GM19043 (cell line): ENCODE measurements at regions not wholly inside any gene's neighbourhood (a gene's known extent, or its start where the extent isn't known, plus 50 kb on each side); places are given as distances from the start of the nearest gene placed in this dataset.
"Not testable (repeated sequence)": the region's sequence is repeated elsewhere in the genome, so short reads cannot be mapped to it uniquely, and the experiment has no call there.

Experiments
- ATAC-seq: cut with Tn5 transposase; IDR thresholded peaks from one replicate; pipeline ENCODE4 v1.9.1; 2021; ENCODE audit warnings: low read depth; ENCODE audit not compliant: unreplicated experiment

DNA sequence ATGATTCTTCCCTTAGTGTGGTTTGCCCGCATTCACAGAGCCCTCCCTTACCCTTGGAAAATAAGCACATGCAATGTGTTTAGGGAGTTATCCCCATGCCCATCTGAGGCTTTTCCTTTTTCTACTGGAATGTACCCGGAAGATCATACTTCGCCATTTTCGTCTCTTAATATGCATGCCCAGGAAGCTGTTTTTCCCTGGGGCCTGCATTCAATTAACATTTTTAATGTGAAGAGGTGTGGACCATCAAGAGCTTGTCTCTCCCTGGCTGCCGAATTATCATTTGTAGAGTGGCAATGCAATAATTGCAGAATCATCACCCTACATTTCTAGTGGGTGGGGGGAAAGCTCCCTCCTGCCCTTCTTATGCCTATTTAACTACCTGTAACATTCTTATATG lies 976.3 kb downstream of the DIPK2A start:
- no peak for ATAC-seq

DNA sequence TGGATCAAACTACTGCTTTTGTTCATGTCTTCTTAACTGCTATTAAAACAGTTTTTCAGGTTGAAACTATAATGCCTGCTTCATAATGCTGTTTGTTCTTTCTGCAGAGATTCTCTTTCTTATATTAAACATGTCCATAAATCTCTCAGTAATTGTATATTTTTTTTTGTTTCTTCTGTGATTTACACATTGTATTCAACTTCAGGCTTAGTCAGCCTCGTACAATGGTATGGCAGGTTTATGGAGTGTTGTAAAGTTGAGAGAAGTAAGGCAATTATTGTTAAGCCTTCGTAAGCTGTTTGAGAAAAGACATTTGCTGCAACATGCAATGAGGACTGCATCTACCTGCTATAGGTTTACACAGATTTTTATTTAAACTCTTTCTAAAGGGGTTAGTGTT lies 977.1 kb downstream of the DIPK2A start:
- no peak for ATAC-seq

DNA sequence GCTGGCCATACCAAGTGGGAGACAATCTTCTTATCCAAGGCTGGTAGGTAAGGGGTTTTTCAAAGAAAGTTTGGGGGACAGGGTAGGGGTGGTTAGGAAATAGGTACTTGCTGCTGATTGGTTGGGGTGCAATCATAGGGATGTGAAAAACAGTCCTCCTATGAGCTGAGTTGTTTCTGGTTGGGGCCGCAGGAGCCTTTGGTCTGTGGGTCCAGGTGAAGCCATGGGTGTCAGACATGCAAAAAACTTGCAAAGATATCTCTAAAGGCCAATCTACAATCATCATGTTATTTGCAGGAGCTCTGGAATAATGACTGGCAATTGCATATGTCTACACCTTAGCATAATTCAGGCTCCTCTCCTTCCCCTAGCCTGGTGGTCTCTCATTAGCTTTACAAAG lies 982.3 kb downstream of the DIPK2A start:
- no peak for ATAC-seq

DNA sequence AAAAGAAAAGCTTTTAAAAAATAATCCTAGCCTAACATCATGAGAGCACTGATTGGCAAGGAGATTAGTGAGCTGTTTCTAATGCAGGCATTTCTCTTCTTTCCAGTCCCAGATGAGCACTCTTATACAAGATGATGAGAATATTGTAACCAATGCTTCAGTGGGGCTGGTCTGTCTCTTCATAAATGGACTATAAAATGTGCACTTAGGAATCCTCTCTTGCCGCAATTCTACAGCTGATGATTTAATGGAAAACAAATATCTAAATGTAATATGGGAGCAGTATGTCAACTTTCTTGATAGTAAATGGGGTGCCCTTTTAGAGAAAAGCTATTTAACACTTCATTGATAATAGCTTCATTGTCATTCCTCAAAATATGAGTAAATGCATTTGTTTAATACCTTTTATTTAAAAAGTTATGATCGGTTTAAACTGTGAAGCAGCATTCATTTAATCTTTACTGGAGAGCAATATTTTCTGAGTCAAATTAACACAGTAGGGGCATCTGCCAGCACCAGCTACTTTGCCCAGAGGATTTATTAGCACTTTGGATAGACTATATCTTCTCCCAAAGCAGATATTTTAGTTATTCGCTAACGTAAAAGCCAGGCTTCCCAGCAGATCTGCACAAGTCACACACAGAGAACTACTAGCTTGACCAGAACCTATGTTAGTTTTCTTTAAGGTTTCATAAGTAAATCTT lies 985.9 kb downstream of the DIPK2A start:
- no peak for ATAC-seq

DNA sequence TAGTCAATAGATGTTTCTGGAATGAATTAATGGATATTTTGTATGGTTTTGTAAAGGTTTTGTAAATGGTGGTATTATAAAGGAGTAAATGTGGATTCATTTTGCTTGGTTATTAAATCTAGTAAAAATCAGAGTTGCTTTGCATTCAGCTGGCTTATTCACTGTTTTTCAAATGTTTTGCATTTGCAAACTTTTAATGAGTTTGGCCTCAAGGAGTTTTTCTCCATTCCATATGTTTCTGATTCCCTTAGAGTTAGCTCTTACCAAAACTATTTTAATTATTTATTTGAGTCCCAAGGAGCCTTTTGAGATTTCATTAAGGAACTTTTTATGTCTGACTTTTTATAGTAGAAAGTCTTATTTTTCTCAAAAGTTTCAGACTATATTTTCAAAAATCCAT lies 992.2 kb downstream of the DIPK2A start:
- ATAC-seq: no peak

DNA sequence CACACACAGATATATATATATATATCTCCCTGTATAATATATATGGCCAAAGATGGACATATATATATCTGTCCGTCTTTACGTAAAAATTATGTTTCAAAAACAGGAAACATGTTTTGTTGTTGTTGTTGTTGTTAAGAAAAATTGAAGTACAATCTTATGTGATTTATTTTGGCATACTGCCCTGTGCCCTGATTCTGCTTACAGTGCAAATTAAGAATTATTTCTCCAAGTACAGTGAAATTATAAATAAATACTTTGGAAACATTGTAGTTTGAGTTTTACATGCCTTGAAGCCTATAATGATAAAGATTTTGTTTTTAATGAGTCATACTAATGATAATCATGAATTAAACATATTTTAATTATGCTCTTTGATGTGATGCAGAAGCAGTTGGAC lies 994.9 kb downstream of the DIPK2A start:
- no peak for ATAC-seq

DNA sequence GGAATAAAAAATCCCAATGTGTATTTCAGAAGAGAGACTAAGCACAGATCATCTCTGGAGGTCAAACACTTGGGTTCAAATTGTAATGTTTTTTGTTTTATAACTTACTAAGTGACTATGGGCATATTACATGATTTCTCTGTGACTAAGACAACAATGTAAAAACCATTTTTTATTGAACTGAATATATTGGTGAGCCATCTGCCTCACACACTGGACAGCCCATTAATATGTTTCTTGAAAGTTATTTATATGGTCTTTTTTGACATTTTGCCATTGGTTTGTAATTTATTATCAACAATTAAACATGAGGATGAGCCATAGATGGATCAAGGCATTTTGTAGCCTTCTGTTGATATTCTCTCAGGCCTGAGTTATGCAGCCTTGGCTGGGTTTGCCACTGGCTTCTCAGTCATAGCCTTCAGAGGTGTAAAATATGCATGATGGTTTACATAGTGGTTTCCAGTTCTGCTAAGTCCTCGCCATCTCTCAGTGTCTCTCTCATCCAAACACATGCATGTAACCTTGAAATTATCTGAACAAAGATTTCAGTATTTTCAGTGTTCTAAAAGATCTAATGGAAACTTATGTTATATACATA lies 997.2 kb downstream of the DIPK2A start:
- no peak for ATAC-seq

DNA sequence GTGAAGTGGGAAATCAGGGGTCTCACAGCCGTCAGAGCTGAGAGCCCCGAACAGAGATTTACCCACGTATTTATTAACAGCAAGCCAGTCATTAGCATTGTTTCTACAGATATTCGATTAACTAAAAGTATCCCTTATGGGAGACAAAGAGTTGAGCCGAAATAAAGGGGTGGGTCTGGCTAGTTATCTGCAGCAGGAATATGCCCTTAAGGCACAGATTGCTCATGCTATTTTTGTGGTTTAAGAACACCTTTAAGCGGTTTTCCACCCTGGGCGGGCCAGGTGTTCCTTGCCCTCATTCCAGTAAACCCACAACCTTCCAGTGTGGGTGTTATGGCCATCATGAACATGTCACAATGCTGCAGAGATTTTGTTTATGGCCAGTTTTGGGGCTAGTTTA lies 1012.9 kb downstream of the DIPK2A start:
- ATAC-seq: not testable (repeated sequence)

DNA sequence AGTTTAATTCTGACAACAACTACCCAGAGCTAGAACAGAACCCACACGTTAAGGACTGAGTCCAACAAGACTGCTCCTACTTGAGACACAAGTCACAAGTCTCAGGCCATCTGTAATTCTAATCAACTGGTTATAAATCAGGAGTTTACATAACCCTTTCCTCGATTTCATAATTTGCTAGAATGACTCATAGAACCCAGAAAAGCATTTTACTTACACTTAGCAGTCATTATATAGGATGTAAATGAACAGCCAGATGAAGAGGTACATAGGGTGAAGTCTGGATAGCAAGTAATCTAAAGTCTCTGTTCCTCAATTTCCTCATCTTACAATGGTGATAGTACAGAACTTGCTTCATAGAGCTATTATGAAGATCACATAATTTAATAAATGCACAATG lies 1018.2 kb downstream of the DIPK2A start:
- no peak for ATAC-seq

DNA sequence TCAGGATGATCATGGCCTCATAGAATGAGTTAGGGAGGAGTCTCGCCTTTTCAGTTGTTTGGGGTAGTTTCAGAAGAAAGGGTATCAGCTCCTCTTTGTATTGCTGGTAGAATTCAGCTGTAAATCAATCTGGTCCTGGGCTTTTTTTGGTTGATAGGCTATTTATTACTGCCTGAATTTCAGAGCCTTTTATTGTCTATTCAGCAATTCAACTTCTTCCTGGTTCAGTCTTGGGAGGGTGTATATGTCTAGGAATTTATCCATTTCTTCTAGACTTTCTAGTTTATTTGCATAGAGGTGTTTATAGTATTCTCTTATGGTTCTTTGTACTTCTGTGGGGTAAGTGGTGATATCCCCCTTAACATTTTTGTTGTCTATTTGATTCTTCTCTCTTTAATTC lies 1024.2 kb downstream of the DIPK2A start:
- no peak for ATAC-seq

DNA sequence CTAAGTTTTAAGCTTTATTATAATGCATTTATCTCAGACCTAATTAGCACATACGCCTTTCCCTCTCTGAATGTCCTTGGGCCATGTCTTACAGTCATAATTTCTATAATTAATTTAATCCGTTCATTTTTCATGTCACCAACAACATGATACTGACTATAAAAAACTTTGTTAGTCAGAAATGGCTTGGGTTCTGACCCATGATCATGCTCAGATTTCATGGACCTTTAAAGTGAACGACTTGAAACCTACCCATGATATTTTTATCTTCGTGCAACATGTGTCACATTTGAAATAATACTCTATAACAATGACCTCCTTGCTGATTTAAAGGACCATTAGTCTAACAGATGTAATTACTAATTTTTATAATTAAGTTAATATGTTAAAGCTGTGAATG lies 1033.8 kb downstream of the DIPK2A start:
- ATAC-seq: no peak

DNA sequence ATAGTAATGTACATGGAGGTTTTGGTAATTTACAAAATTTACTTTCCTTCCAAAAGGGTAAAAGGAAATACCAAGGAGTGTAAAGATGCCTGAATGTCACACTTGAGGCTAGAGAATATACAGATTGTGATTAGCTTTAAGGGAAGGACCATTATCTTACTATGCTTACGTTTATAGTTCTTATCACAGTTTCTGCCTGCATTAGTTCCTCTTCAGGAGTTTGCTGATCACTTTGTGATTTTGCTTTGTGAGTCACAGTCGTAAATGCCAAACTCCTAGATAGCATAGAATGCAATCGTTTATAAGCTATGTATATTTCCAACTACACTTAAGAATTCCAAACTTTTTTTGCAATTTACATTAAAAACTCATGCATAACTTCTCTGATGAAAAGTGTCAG lies 1034.6 kb downstream of the DIPK2A start:
- ATAC-seq: no peak

DNA sequence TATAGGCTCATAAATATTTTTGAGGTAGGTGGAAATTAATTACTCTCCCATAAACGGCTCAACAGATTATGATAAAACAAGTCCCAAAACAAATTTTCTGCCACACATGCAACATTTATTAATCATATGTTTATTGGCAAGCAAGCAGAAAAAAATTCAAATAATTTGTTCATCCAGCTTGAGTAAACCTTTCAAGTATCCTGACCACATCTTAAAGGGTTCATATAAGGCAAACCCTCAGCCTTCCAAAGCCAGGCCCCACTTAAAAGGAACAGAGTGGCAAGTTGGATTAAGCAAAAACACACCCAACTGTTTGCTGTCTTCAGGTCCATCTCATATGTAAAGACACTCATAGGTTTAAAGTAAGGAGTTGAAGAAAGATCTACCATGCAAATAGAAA lies 1042.3 kb downstream of the DIPK2A start:
- ATAC-seq: no peak

DNA sequence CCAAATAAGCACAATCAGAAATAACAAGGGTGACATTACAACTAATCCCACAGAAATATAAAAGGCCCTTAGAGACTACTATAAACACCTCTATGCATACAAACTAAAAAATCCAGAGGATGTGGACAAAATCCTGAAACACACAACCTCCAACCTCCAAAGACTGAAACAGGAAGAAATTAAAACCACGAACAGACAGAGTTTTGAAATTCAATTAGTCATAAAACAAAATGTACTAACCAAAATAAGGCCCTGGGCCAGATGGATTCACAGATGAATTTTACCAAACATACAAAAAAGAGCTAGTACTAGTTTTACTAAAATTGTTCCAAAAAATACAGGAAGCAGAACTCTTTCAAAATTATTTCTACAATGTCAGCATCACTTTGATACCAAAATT lies 1043.6 kb downstream of the DIPK2A start:
- no peak for ATAC-seq

DNA sequence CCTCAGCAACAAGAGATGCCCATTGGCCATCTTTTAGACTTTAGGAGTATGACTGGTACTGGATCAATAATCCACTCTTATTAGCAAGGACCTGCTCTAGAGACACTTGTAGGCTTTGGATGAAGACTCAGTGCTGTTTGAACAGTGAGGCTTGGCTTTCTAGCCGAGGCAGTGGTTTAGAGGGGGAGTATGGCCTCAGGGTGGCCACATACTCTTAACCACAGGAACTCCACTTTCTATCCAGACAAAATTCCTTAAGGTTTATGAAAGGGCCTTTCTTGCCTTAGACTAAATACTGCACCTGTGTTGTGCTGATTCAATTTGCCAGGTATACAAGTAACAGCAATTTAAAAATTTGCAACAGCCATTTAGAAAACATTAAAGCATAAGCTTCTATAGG lies 1046.3 kb downstream of the DIPK2A start:
- no peak for ATAC-seq

DNA sequence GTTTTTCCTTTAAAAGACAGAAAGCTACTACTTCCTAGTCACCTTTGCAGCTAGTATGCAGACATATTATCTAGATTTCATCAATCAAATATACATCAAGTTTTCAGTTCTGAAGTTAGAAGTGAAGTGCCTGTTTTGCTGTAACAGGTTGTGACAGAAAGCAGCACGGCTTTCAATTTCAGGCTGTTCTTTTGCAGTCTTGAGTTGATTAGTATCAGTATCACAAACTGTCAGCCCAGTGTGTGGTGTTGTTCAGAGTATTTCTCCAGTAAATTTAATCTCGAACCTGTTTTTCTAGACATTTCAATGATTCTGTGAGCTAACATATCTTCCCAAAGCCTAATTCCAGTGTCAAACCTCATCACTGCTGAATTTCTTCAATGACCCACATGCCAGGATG lies 1050.8 kb downstream of the DIPK2A start:
- no peak for ATAC-seq

DNA sequence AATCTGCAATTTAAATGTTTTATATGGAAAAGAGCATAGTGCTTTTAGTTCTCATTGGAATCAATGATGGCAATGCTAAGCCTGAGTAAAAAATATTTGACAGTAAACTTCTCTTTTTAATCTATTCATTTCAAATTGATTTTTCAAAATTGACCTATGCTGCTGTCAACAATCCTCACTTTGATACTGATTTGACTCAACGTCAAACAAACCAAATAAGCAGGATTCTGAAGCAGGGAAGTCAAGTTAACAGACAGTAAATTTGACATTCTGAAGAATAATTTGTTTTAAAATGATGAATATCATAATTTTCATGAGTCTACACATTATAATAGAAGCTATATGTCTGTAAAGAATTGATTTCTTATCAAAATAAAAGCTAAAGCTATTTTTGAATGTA lies 1053.1 kb downstream of the DIPK2A start:
- no peak for ATAC-seq

DNA sequence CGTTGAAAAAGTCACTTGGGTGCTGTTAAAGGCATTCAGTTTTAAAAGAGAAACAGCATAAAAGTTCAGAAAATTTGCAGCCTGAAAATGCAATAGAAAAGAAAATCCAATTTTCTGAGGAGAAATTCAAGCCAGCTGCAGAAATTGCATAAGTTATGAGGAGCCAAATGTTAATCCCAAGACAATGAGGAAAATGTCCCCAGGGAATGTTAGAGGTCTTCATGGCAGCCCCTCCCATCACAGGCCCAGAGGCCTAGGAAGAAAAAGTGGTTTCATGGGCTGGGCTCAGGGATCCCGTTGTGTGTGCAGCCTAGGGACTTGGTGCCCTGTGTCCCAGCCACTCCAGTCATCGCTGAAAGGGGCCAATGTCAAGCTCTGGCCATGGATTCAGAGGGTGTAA lies 1055.6 kb downstream of the DIPK2A start:
- not testable (repeated sequence) for ATAC-seq

DNA sequence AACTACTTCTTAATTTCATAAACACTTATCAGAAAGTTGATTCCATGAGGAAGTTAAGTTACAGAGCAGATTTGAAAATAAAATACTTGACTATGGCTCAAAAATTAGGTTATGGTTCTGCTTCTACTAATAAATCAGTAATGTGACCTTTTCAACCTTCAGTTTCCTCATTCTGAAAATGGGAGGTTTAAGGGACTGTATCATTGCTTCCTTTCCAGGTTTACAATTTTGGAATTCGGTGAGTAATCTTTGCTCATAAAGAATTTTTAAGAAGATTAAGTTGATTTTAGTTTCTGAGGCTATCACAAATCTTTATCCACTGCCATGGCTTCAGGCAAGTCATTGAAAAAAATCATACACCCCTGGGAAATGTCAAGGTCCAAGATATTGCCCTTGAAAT lies 1061.2 kb downstream of the DIPK2A start:
- ATAC-seq: no peak

DNA sequence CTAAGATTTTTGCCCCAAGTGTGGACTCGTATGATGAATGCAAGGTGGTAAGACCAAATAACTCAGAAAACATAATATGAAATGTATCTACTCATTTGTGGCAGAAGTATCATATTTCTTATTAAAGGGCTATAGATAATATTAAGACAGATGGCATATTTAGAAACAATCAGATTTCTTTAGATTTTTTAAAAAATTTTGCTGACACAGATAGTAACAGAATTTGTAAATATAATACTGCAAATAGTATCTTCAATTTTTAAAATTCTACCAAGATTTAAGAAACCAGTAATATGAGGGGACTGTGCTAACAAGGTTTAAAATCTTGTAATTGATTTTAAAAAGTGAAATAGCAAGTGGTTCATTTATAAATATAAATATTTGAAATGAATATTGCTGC lies 1064.1 kb downstream of the DIPK2A start:
- ATAC-seq: no peak

DNA sequence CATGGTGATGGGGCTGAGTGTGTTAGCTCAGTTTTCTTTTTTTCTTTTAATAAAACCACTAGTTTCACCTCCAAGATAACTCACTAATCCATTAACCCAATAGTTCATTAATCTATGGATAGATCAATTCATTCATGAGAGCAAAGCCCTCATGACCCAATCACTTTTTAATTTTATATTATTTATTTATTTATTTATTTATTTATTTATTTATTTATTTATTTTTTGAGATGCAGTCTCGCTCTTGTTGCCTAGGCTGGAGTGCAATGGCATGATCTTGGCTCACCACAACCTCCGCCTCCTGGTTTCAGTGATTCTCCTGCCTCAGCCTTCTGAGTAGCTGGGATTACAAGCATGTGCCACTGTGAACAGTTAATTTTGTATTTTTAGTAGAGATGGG lies 1082.4 kb downstream of the DIPK2A start:
- ATAC-seq: not testable (repeated sequence)

DNA sequence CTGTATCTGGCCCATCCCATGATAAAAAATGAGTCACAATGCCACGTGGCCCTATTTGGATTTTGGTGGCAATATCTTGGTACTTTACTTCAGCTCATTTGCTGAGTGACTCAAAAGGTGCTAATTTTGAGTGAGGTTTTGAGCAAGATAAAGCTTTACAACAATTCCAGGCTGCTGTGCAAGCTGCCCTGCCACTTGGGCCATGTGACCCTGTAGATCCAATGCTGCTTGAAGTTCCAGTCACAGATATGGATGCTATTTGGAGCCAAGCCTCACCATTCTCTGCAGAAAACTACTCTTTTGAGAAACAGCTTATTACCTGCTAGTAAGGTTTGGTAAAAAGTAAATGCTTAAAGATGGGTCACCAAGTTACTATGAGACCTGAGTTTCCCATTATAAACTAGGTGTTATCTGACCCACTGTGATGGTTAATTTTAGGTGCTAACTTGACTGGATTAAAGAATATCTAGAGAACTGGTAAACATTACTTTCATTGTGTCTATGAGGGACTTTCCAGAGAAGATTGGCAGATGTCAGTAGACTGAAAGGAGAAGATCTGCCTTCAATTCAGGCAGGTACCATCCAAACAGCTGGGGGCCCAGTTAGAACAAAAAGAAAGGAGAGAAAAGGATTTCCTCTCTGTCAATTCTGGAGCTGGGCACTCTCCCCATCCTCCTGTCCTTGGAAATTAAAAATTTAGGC lies 1083.9 kb downstream of the DIPK2A start:
- no peak for ATAC-seq
